CD14-positive monocyte (primary cell): ENCODE measurements at regions not wholly inside any gene's neighbourhood (a gene's known extent, or its start where the extent isn't known, plus 50 kb on each side); places are given as distances from the start of the nearest gene placed in this dataset.

Source experiments
- DNase-seq, 3 donors: peaks; one replicate each; pipeline ENCODE4 v3.0.0-alpha.2; 2011 to 2022
- H2AFZ ChIP-seq: 2 replicates; pipeline ENCODE4 v1.6.0; 2012; ENCODE audit warnings: mild to moderate bottlenecking, low read depth, low read length, inconsistent platforms; ENCODE audit not compliant: insufficient read depth, poor library complexity, severe bottlenecking
- H3K27ac ChIP-seq, 2 donors: 1 replicate in 1 of 2; 2 replicates in 1 of 2; pipeline ENCODE4 v1.5.1; 2012 to 2013; ENCODE audit warnings: low read length in 2 of 2, control low read depth in 1 of 2, inconsistent platforms in 1 of 2, low read depth in 1 of 2, mild to moderate bottlenecking in 1 of 2
- H3K27me3 ChIP-seq, 2 donors: one replicate each; pipeline versions ENCODE4 v1.6.0 to v1.6.1; 2011 to 2013; ENCODE audit warnings: low read length in 2 of 2; ENCODE audit not compliant: control insufficient read depth in 2 of 2, insufficient read depth in 2 of 2
- H3K36me3 ChIP-seq, 2 donors: replicated peaks in 1 of 2; 1 replicate in 1 of 2; 2 replicates in 1 of 2; pipeline versions ENCODE4 v1.5.1 to v1.6.1; 2012 to 2013; ENCODE audit warnings: low read length in 2 of 2, control low read depth in 1 of 2, inconsistent platforms in 1 of 2, mild to moderate bottlenecking in 1 of 2; ENCODE audit not compliant: insufficient read depth in 2 of 2, control insufficient read depth in 1 of 2
- H3K4me1 ChIP-seq, 2 donors: 1 replicate in 1 of 2; 2 replicates in 1 of 2; pipeline versions ENCODE4 v1.5.1 to v1.6.1; 2012 to 2013; ENCODE audit warnings: low read length in 2 of 2, control low read depth in 1 of 2, inconsistent platforms in 1 of 2, mild to moderate bottlenecking in 1 of 2, moderate library complexity in 1 of 2; ENCODE audit not compliant: insufficient read depth in 2 of 2, control insufficient read depth in 1 of 2
- H3K4me2 ChIP-seq: replicated peaks from 2 replicates; pipeline ENCODE3; 2012; ENCODE audit warnings: low read length, moderate library complexity, mild to moderate bottlenecking; ENCODE audit not compliant: poor library complexity, severe bottlenecking; ENCODE audit errors: extremely low read depth
- H3K4me3 ChIP-seq, 3 experiments: fragments of 200-600 bp in 1 of 3; sonication (generic) in 1 of 3; replicated peaks in 1 of 3; 1 replicate in 2 of 3; 2 replicates in 1 of 3; pipeline ENCODE4 v1.5.1; 2011 to 2013; ENCODE audit warnings: low read length in 3 of 3, mild to moderate bottlenecking in 3 of 3, control low read depth in 2 of 3, low read depth in 2 of 3, inconsistent platforms in 1 of 3, moderate library complexity in 1 of 3
- H3K79me2 ChIP-seq: 2 replicates; pipeline ENCODE4 v1.6.0; 2012; ENCODE audit warnings: mild to moderate bottlenecking, control low read depth, inconsistent platforms, low read length, moderate library complexity; ENCODE audit not compliant: insufficient read depth
- H3K9ac ChIP-seq: 2 replicates; pipeline ENCODE4 v1.6.0; 2017; ENCODE audit warnings: low read length, mild to moderate bottlenecking; ENCODE audit not compliant: insufficient read depth, poor library complexity, severe bottlenecking
- H3K9me3 ChIP-seq, 2 donors: replicated peaks in 1 of 2; 1 replicate in 1 of 2; 2 replicates in 1 of 2; pipeline versions ENCODE4 v1.5.1 to v1.6.1; 2012 to 2013; ENCODE audit warnings: low read length in 2 of 2, control low read depth in 1 of 2; ENCODE audit not compliant: control insufficient read depth in 1 of 2, insufficient read depth in 1 of 2
- H4K20me1 ChIP-seq: 2 replicates; pipeline ENCODE4 v1.6.0; 2012; ENCODE audit warnings: mild to moderate bottlenecking, low read length, control low read depth, moderate library complexity; ENCODE audit not compliant: insufficient read depth
- H3K27ac Mint-ChIP-seq, 7 donors: one replicate each; pipeline ENCODE4 v1.8.0; 2020; ENCODE audit warnings: mild to moderate bottlenecking in 7 of 7, mixed read lengths in 7 of 7, moderate library complexity in 6 of 7, inconsistent platforms in 2 of 7
- H3K27me3 Mint-ChIP-seq, 3 donors: one replicate each; pipeline ENCODE4 v1.8.0; 2021 to 2022; ENCODE audit warnings: low read depth in 3 of 3, mild to moderate bottlenecking in 3 of 3, mixed read lengths in 3 of 3, moderate library complexity in 3 of 3, inconsistent platforms in 1 of 3
- H3K36me3 Mint-ChIP-seq, 2 donors: one replicate each; pipeline ENCODE4 v1.8.0; 2020; ENCODE audit warnings: mixed read lengths in 2 of 2, inconsistent platforms in 1 of 2, mild to moderate bottlenecking in 1 of 2
- H3K4me1 Mint-ChIP-seq: one replicate; pipeline ENCODE4 v1.8.0; 2020; ENCODE audit warnings: mild to moderate bottlenecking, mixed read lengths
- H3K4me3 Mint-ChIP-seq, 2 donors: one replicate each; pipeline ENCODE4 v1.8.0; 2020; ENCODE audit warnings: mild to moderate bottlenecking in 2 of 2, mixed read lengths in 2 of 2, moderate library complexity in 1 of 2
- H3K9me3 Mint-ChIP-seq, 7 donors: one replicate each; pipeline ENCODE4 v1.8.0; 2020 to 2022; ENCODE audit warnings: mixed read lengths in 7 of 7, mild to moderate bottlenecking in 6 of 7, moderate library complexity in 6 of 7, inconsistent platforms in 2 of 7
- CTCF ChIP-seq: fragments of 200-600 bp; IDR thresholded peaks from one replicate; pipeline ENCODE4 v1.8.0; 2022; ENCODE audit warnings: antibody characterized with exemption, mild to moderate bottlenecking
- WGBS: methylation state at CpG from one replicate; pipeline ENCODE4 v1.1.5; 2013; ENCODE audit warnings: missing lambda C conversion rate; ENCODE audit not compliant: insufficient coverage; 5-methylcytosine and 5-hydroxymethylcytosine counted together
- intact Hi-C, 2 donors: fragments of 100-400 bp; cut with micrococcal nuclease; formaldehyde crosslinking; loops; one replicate each; pipeline versions ENCODE4 v1.15.0 to v1.15.1; 2023

DNA sequence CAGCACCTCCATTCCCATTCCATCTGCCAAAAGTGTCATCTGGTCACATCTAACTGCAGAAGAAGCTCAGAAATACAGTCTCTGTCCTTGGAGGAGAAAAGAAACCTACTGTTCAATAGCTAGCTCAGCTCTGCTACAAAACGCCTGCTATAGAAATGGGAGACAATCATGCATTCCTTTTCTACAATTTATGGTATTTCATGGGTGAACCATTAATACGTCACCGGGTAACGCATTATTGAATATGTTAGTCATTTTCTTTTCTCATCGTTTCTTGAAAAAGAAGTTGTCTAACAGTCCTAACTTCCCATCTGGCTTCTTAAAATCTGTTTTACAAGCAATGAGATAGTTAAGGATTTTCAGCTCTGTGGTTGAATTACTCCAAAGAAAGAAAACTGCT, 496.7 kb upstream of the RBFOX1 start:
- no peaks in the 10 kb centered on the region for H3K27me3 ChIP-seq

GRCh38 chr16:6835516-6835915, 497.1 kb upstream of the RBFOX1 start:
- H3K9ac ChIP-seq = no peak overlapping the region
- no peak overlapping the region for H3K4me3 Mint-ChIP-seq
- no peak for DNase-seq
- WGBS = no CpG with 5 or more reads among the region's 2 CpGs
- no peaks in the 10 kb centered on the region for H3K27me3 ChIP-seq
- no peak overlapping the region for H3K4me3 ChIP-seq
- H3K9me3 Mint-ChIP-seq = peaks cover 0 to 13% (median 3%) of the 10 kb centered on the region in 7 donors
- no peaks in the 10 kb centered on the region for H3K27me3 Mint-ChIP-seq
- intact Hi-C loops = no loop called here
- H3K79me2 ChIP-seq = no peaks in the 10 kb centered on the region
- no peaks in the 10 kb centered on the region for H3K36me3 ChIP-seq
- no peaks in the 10 kb centered on the region for H4K20me1 ChIP-seq
- H3K4me1 ChIP-seq = no peaks in the 10 kb centered on the region
- no peak overlapping the region for H3K4me2 ChIP-seq
- no peaks in the 10 kb centered on the region for H3K4me1 Mint-ChIP-seq
- H3K36me3 Mint-ChIP-seq = no peaks in the 10 kb centered on the region
- no peak for TF ChIP-seq CTCF
- no peaks in the 10 kb centered on the region for H3K9me3 ChIP-seq
- H2AFZ ChIP-seq = no peak overlapping the region
- no peak overlapping the region for H3K27ac Mint-ChIP-seq
- H3K27ac ChIP-seq = no peak overlapping the region

More for the DNA sequence above, 496.7 kb upstream of the RBFOX1 start:
- H3K9me3 Mint-ChIP-seq = peaks cover 0 to 15% (median 3%) of the 10 kb centered on the region in 7 donors
- H3K4me1 Mint-ChIP-seq = no peaks in the 10 kb centered on the region
- H3K36me3 ChIP-seq = no peaks in the 10 kb centered on the region
- no peak overlapping the region for H3K27ac Mint-ChIP-seq
- no peak for DNase-seq
- H3K9ac ChIP-seq = no peak overlapping the region
- no peaks in the 10 kb centered on the region for H3K27me3 Mint-ChIP-seq
- H3K4me2 ChIP-seq = no peak overlapping the region
- no peaks in the 10 kb centered on the region for H3K36me3 Mint-ChIP-seq
- intact Hi-C loops = no loop called here
- H2AFZ ChIP-seq = no peak overlapping the region
- H3K9me3 ChIP-seq = no peaks in the 10 kb centered on the region
- H3K27ac ChIP-seq = no peak overlapping the region
- H3K79me2 ChIP-seq = no peaks in the 10 kb centered on the region
- no peak for TF ChIP-seq CTCF
- H4K20me1 ChIP-seq = no peaks in the 10 kb centered on the region
- H3K4me1 ChIP-seq = no peaks in the 10 kb centered on the region
- H3K4me3 Mint-ChIP-seq = no peak overlapping the region
- no CpG with 5 or more reads among the region's 5 CpGs for WGBS
- H3K4me3 ChIP-seq = no peak overlapping the region
